IgD-negative memory B cell (primary cell): ENCODE measurements at regions not wholly inside any gene's neighbourhood (a gene's known extent, or its start where the extent isn't known, plus 50 kb on each side); places are given as distances from the start of the nearest gene placed in this dataset.

ENCODE experiments used
- H3K27ac Mint-ChIP-seq, 3 donors: one replicate each; pipeline ENCODE4 v1.8.0; 2020 to 2022; ENCODE audit warnings: mild to moderate bottlenecking in 3 of 3, mixed read lengths in 3 of 3, moderate library complexity in 1 of 3
- H3K27me3 Mint-ChIP-seq: one replicate; pipeline ENCODE4 v1.8.0; 2021; ENCODE audit warnings: mixed read lengths
- H3K36me3 Mint-ChIP-seq: one replicate; pipeline ENCODE4 v1.8.0; 2020; ENCODE audit warnings: mild to moderate bottlenecking, mixed read lengths
- H3K4me1 Mint-ChIP-seq, 3 donors: one replicate each; pipeline ENCODE4 v1.8.0; 2020 to 2022; ENCODE audit warnings: mixed read lengths in 3 of 3, mild to moderate bottlenecking in 1 of 3
- H3K4me3 Mint-ChIP-seq, 4 donors: one replicate each; pipeline ENCODE4 v1.8.0; 2020 to 2022; ENCODE audit warnings: mild to moderate bottlenecking in 4 of 4, mixed read lengths in 4 of 4, moderate library complexity in 3 of 4
- H3K9me3 Mint-ChIP-seq, 3 donors: one replicate each; pipeline ENCODE4 v1.8.0; 2020 to 2021; ENCODE audit warnings: mixed read lengths in 3 of 3, mild to moderate bottlenecking in 1 of 3

GRCh38 chr5:77948476-77948875 is 172.3 kb upstream of the TBCA start:
- no peaks in the 10 kb centered on the region for H3K4me1 Mint-ChIP-seq
- H3K27ac Mint-ChIP-seq = no peak overlapping the region
- H3K36me3 Mint-ChIP-seq = no peaks in the 10 kb centered on the region
- H3K4me3 Mint-ChIP-seq = no peak overlapping the region
- H3K27me3 Mint-ChIP-seq = peaks cover 1% of the 10 kb centered on the region
- H3K9me3 Mint-ChIP-seq = no peaks in the 10 kb centered on the region

DNA sequence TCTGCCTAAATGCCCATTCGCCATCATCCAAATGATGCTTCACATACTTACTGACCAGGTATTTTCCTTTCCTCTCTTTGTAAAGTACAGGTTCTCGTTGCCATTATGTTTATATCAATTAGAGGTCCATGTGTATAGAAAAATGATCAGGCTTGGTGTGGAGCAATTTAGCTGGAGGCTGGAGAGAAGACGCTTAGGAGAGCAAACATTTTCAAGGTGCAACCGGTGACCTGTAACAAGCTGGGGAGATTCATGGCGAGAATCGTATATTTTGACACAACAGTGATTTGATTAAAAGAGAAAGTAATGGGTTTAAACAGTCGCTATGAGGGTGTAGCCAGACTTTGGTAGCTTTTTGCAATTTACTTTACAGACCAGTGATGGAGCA is 170.9 kb upstream of the TBCA start:
- H3K4me1 Mint-ChIP-seq = no peaks in the 10 kb centered on the region
- H3K9me3 Mint-ChIP-seq = peaks cover 0 to 2% (median 0%) of the 10 kb centered on the region in 3 donors
- no peaks in the 10 kb centered on the region for H3K36me3 Mint-ChIP-seq
- H3K27ac Mint-ChIP-seq = no peak overlapping the region
- H3K4me3 Mint-ChIP-seq = no peak overlapping the region
- peaks cover 2% of the 10 kb centered on the region for H3K27me3 Mint-ChIP-seq

DNA sequence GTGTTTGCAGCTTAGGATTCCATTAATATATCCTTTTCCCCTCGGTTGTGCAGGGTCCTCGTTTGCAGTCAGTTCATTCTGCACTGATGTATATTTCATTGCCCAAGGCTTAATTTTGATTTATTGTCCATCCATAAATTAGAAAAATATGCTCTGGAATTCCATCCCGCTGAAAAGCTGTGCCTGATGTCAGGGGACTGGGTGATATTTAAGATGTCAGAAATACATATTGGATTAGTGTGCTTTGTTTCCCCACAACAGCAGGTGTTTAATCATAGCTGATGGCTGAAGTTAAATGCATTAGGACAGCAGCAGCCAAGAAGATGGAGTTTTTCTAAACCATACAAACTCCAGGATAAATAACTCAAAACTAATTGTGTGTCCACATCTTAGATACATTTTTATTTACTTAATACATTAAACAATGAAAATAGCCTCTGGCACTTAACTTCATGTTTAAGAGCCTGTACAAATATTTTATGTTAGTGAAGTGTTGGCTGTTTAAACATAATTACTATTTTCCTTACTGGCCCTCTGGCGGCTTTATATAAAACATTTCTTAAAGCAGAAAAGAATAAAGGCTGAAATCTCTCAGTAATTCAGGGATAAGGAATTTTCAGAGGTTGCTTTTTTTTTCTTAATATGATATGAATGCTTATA is 170.4 kb upstream of the TBCA start:
- Mint-ChIP-seq H3K4me1 (no peaks in the 10 kb centered on the region), H3K4me3 (no peak overlapping the region), H3K9me3 (peaks cover 0 to 3% (median 0%) of the 10 kb centered on the region in 3 donors), H3K27ac (no peak overlapping the region), H3K36me3 (no peaks in the 10 kb centered on the region), H3K27me3 (peaks cover 2% of the 10 kb centered on the region)

DNA sequence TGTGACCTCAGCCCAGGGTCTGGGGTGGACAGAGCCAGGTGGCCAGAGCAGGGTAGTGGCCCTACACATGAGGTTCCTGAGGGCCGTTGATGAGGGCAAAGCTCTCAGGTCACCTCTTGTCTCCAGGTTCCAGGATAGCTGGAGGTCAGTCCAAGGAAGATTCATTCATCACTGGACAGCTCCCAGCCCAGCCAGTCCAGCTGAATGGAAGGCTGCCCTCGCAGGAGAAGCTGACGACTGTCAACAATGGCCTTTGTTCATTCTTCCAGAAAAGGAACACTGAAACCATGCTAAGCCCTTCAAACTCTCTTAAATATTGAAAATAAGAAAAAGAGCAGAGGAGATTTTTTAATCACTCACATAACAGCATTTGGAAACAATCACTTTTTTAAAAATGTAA is 169.7 kb upstream of the TBCA start:
- H3K27me3 Mint-ChIP-seq = peaks cover 4% of the 10 kb centered on the region
- peak overlapping the region in 1 of 3 donors; percentile 38 for H3K27ac Mint-ChIP-seq

DNA sequence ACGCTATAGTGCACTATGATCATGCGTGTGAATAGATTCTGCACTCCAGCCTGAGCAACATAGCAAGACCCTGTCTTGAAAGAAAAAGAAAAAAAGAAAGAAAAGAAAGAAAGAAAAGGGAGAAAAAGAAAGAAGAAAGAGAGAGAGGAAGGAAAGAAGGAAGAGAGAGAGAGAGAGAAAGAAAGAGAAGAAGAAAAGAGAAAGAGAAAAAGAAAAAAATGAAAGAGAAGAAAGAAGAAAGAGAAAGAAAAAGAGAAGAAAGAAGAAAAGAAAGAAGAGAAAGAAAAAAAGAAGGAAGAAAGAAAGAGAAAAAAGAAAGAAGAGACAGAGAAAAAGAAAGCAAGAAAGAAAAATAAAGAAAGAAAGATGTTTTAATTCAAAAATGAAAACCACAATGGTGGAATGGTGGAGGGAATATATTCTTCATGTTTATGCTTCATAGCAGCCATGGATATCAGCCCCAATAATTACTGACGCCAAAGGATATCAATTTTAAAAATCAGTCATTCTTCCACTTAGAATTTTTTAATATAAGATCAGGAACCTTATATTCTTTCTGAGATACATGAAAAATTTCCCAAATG is 168.7 kb upstream of the TBCA start:
- H3K4me3 Mint-ChIP-seq = no peak overlapping the region
- no peaks in the 10 kb centered on the region for H3K4me1 Mint-ChIP-seq
- H3K27ac Mint-ChIP-seq = no peak overlapping the region
- no peaks in the 10 kb centered on the region for H3K36me3 Mint-ChIP-seq
- H3K9me3 Mint-ChIP-seq = peaks cover 0 to 5% (median 0%) of the 10 kb centered on the region in 3 donors
- H3K27me3 Mint-ChIP-seq = peaks cover 4% of the 10 kb centered on the region

More for the DNA sequence above, 169.7 kb upstream of the TBCA start:
- Mint-ChIP-seq H3K36me3 (no peaks in the 10 kb centered on the region), H3K4me3 (no peak overlapping the region), H3K9me3 (peaks cover 0 to 4% (median 0%) of the 10 kb centered on the region in 3 donors), H3K4me1 (no peaks in the 10 kb centered on the region)

DNA sequence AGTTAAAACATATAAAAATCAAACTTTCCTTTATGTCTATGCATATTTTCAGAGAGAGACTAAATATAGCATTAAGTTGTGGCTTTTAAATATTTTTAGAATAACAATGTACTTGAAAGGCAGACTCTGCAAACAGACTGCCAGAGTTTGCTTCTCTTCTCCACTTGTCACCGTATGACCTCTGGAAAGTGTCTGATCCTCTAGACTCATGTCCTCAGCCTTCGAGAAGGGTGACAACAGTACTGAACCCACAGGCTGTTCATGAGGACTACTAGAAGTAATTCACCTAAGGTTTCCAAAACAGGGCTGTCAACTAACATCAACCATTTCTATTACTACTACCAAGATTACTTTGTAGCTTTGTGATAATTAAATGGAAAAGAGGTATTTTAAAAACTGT is 167.7 kb upstream of the TBCA start:
- Mint-ChIP-seq H3K27me3 (peaks cover 4% of the 10 kb centered on the region), H3K4me3 (no peak overlapping the region), H3K4me1 (no peaks in the 10 kb centered on the region), H3K36me3 (no peaks in the 10 kb centered on the region), H3K27ac (no peak overlapping the region), H3K9me3 (peaks cover 0 to 5% (median 0%) of the 10 kb centered on the region in 3 donors)

DNA sequence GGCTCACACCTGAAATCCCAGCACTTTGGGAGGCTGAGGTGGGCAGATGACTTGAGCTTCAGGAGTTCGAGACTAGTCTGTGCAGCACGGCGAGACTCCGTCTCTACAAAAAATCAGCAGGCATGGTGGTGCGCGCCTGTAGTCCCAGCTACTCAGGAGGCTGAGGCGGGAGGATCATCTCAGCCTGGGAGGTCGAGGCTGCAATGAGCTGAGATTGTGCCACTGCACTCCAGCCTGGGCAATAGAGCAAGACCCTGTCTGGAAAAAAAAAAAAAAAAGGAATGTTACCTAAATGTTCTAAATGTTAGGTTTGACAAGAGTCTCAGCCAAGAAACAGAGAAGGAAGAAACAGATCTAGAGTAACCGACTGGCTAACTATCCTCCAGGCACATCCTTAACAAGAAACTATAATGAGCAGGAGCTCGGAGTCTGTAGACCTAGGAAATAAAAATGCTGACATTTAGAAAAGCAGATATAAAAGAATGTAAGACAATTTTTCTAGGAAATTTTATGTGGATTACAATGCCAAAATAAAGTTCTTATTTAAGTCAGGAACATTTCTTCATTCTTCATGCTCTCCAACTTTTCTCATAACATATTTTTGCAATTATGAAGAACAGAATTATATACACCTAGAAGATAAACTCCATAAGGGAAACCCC is 166.6 kb upstream of the TBCA start:
- Mint-ChIP-seq H3K36me3 (no peaks in the 10 kb centered on the region), H3K4me3 (peak overlapping the region in 1 of 4 donors; percentile 12), H3K27me3 (peaks cover 4% of the 10 kb centered on the region), H3K27ac (no peak overlapping the region), H3K9me3 (peaks cover 0 to 5% (median 0%) of the 10 kb centered on the region in 3 donors), H3K4me1 (peaks cover 2 to 6% (median 3%) of the 10 kb centered on the region in 3 donors)

GRCh38 chr5:77937015-77937908 is 161.1 kb upstream of the TBCA start:
- H3K4me1 Mint-ChIP-seq = peaks cover 11 to 21% (median 17%) of the 10 kb centered on the region in 3 donors
- H3K36me3 Mint-ChIP-seq = no peaks in the 10 kb centered on the region
- H3K4me3 Mint-ChIP-seq = peak overlapping the region; percentile 5 to 83 (median 74)
- H3K9me3 Mint-ChIP-seq = peaks cover 0 to 5% (median 0%) of the 10 kb centered on the region in 3 donors
- peak overlapping the region in 1 of 3 donors; percentile 1 for H3K27ac Mint-ChIP-seq
- H3K27me3 Mint-ChIP-seq = peaks cover 4% of the 10 kb centered on the region

GRCh38 chr5:77936365-77936693 is 160.2 kb upstream of the TBCA start:
- no peaks in the 10 kb centered on the region for H3K36me3 Mint-ChIP-seq
- H3K4me1 Mint-ChIP-seq = peaks cover 11 to 21% (median 17%) of the 10 kb centered on the region in 3 donors
- H3K27ac Mint-ChIP-seq = peak overlapping the region in 1 of 3 donors; percentile 8
- H3K4me3 Mint-ChIP-seq = no peak overlapping the region
- no peaks in the 10 kb centered on the region for H3K27me3 Mint-ChIP-seq
- H3K9me3 Mint-ChIP-seq = peaks cover 0 to 2% (median 0%) of the 10 kb centered on the region in 3 donors

- Mint-ChIP-seq H3K27ac (peak overlapping the region in 1 of 3 donors; percentile 8), H3K4me3 (no peak overlapping the region), H3K27me3 (no peaks in the 10 kb centered on the region)
Measured at GRCh38 chr5:77935506-77936364, 159.6 kb upstream of the TBCA start.

GRCh38 chr5:77928776-77929300 is 152.7 kb upstream of the TBCA start:
- Mint-ChIP-seq H3K36me3 (no peaks in the 10 kb centered on the region), H3K9me3 (peaks cover 1 to 8% (median 3%) of the 10 kb centered on the region in 3 donors), H3K27ac (no peak overlapping the region), H3K4me1 (no peaks in the 10 kb centered on the region), H3K4me3 (no peak overlapping the region), H3K27me3 (peaks cover 15% of the 10 kb centered on the region)

More at GRCh38 chr5:77935506-77936364, 159.6 kb upstream of the TBCA start:
- Mint-ChIP-seq H3K36me3 (no peaks in the 10 kb centered on the region), H3K9me3 (no peaks in the 10 kb centered on the region), H3K4me1 (peaks cover 11 to 21% (median 17%) of the 10 kb centered on the region in 3 donors)

DNA sequence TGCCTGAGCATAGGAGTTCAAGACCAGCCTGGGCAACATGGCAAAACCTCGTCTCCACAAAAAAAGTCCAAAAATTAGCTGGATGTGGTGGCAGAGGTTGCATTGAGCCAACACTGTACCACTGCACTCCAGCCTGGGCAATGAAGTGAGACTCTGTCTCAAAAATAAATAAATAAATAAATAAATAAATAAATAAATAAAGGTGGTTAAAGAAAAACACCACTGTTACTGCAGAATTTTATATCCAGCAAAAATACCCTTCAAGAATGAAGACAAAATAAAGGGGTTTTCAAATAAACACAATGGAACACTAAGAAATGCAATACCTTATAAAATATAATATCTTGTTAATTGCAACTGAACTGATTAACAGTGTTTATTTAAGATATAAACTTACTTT is 150.2 kb upstream of the TBCA start:
- H3K4me1 Mint-ChIP-seq = no peaks in the 10 kb centered on the region
- no peaks in the 10 kb centered on the region for H3K36me3 Mint-ChIP-seq
- H3K27me3 Mint-ChIP-seq = peaks cover 16% of the 10 kb centered on the region
- no peak overlapping the region for H3K27ac Mint-ChIP-seq
- no peak overlapping the region for H3K4me3 Mint-ChIP-seq
- peaks cover 1 to 8% (median 3%) of the 10 kb centered on the region in 3 donors for H3K9me3 Mint-ChIP-seq

- Mint-ChIP-seq H3K4me1 (no peaks in the 10 kb centered on the region), H3K9me3 (peaks cover 1 to 8% (median 3%) of the 10 kb centered on the region in 3 donors), H3K36me3 (no peaks in the 10 kb centered on the region), H3K27me3 (peaks cover 16% of the 10 kb centered on the region), H3K27ac (no peak overlapping the region), H3K4me3 (no peak overlapping the region)
Measured at GRCh38 chr5:77925503-77925902, 149.4 kb upstream of the TBCA start.

DNA sequence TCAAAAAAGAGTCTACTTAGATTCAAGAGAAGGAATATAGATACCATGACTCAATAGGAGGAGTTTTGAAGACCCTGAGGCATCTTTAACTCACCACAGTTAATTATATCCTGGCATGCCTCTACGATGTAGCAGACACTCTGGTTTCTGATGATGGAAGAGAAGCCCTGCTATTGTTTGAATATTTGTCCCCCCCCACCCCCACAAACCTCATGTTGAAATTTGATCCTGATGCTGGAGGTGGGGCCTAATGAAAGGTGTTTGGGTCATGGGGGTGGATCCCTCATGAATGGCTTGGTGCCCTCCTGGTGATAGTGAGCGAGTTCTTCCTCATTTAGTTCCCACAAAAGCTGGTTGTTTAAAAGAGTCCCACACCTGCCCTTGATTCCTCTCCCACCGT is 147.9 kb upstream of the TBCA start:
- Mint-ChIP-seq H3K4me3 (no peak overlapping the region), H3K4me1 (no peaks in the 10 kb centered on the region), H3K27ac (no peak overlapping the region), H3K36me3 (no peaks in the 10 kb centered on the region), H3K27me3 (peaks cover 11% of the 10 kb centered on the region), H3K9me3 (peaks cover 1 to 8% (median 3%) of the 10 kb centered on the region in 3 donors)
